Endodermal cell (in vitro differentiated cells): ENCODE measurements at regions not wholly inside any gene's neighbourhood (a gene's known extent, or its start where the extent isn't known, plus 50 kb on each side); places are given as distances from the start of the nearest gene placed in this dataset.

Experiments
- DNase-seq: peaks from one replicate; pipeline ENCODE4 v3.0.0-alpha.2; 2017
- H3K27ac ChIP-seq: 2 replicates; pipeline ENCODE4 v1.5.1; 2013; ENCODE audit warnings: mild to moderate bottlenecking, low read depth, low read length, moderate library complexity
- H3K27me3 ChIP-seq: 2 replicates; pipeline ENCODE4 v1.6.1; 2013; ENCODE audit warnings: mild to moderate bottlenecking, low read length, moderate library complexity; ENCODE audit not compliant: insufficient read depth, control insufficient read depth, poor library complexity, severe bottlenecking
- H3K36me3 ChIP-seq: 2 replicates; pipeline ENCODE4 v1.7.0; 2013; ENCODE audit warnings: mild to moderate bottlenecking, low read length, moderate library complexity; ENCODE audit not compliant: control insufficient read depth, insufficient read depth
- H3K4me1 ChIP-seq: one replicate; pipeline ENCODE4 v1.7.0; 2013; ENCODE audit warnings: low read length; ENCODE audit not compliant: control insufficient read depth, insufficient read depth
- H3K4me3 ChIP-seq: 2 replicates; pipeline ENCODE4 v1.5.1; 2013; ENCODE audit warnings: mild to moderate bottlenecking, low read length, moderate library complexity
- H3K9ac ChIP-seq: 2 replicates; pipeline ENCODE4 v1.6.1; 2013; ENCODE audit warnings: mild to moderate bottlenecking, low read length, moderate library complexity; ENCODE audit not compliant: poor library complexity, severe bottlenecking; ENCODE audit errors: extremely low read depth
- H3K9me3 ChIP-seq: 2 replicates; pipeline ENCODE4 v1.6.1; 2013; ENCODE audit warnings: mild to moderate bottlenecking, low read length, moderate library complexity; ENCODE audit not compliant: control insufficient read depth
- H3K27ac Mint-ChIP-seq: 2 replicates; pipeline ENCODE4 v1.8.0; 2020; ENCODE audit warnings: mixed read lengths
- H3K27me3 Mint-ChIP-seq: 2 replicates; pipeline ENCODE4 v1.8.0; 2021; ENCODE audit warnings: mild to moderate bottlenecking, mixed read lengths; ENCODE audit not compliant: insufficient read depth
- H3K36me3 Mint-ChIP-seq: 2 replicates; pipeline ENCODE4 v1.8.0; 2020; ENCODE audit warnings: low read depth, mixed read lengths
- H3K4me1 Mint-ChIP-seq: 2 replicates; pipeline ENCODE4 v1.8.0; 2020; ENCODE audit warnings: mixed read lengths
- H3K4me3 Mint-ChIP-seq: 2 replicates; pipeline ENCODE4 v1.8.0; 2020; ENCODE audit warnings: mild to moderate bottlenecking, moderate library complexity, mixed read lengths
- H3K9me3 Mint-ChIP-seq: 2 replicates; pipeline ENCODE4 v1.8.0; 2020; ENCODE audit warnings: mild to moderate bottlenecking, mixed read lengths
- WGBS, 2 experiments: methylation state at CpG; one replicate each; pipeline versions ENCODE4 v1.1.5 to v1.1.7; 2013; ENCODE audit warnings: missing lambda C conversion rate in 2 of 2, mixed read lengths in 1 of 2; ENCODE audit not compliant: insufficient coverage in 1 of 2, insufficient read length in 1 of 2; 5-methylcytosine and 5-hydroxymethylcytosine counted together
- TF ChIP-seq, protein P1 (sequence below): fragments of 200-600 bp; sonication (generic); conservative IDR thresholded peaks from 2 replicates; pipeline ENCODE4 v1.5.0; 2021; ENCODE audit warnings: antibody characterized with exemption, mild to moderate bottlenecking

- TF ChIP-seq, protein P1, sequence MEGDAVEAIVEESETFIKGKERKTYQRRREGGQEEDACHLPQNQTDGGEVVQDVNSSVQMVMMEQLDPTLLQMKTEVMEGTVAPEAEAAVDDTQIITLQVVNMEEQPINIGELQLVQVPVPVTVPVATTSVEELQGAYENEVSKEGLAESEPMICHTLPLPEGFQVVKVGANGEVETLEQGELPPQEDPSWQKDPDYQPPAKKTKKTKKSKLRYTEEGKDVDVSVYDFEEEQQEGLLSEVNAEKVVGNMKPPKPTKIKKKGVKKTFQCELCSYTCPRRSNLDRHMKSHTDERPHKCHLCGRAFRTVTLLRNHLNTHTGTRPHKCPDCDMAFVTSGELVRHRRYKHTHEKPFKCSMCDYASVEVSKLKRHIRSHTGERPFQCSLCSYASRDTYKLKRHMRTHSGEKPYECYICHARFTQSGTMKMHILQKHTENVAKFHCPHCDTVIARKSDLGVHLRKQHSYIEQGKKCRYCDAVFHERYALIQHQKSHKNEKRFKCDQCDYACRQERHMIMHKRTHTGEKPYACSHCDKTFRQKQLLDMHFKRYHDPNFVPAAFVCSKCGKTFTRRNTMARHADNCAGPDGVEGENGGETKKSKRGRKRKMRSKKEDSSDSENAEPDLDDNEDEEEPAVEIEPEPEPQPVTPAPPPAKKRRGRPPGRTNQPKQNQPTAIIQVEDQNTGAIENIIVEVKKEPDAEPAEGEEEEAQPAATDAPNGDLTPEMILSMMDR, result no peak
- no peak overlapping the region for H3K27ac ChIP-seq
- Mint-ChIP-seq H3K9me3 (peaks cover 10% of the 10 kb centered on the region), H3K27me3 (no peaks in the 10 kb centered on the region), H3K27ac (no peak overlapping the region), H3K4me1 (no peaks in the 10 kb centered on the region), H3K4me3 (no peak overlapping the region), H3K36me3 (no peaks in the 10 kb centered on the region)
- H3K9ac ChIP-seq, result no peak overlapping the region
- no peaks in the 10 kb centered on the region for H3K9me3 ChIP-seq
- H3K4me3 ChIP-seq, result no peak overlapping the region
- 100% methylated on average over 1 of the region's 1 CpG for WGBS, 2 experiments
- no peak for DNase-seq
- H3K36me3 ChIP-seq, result no peaks in the 10 kb centered on the region
- no peaks in the 10 kb centered on the region for H3K4me1 ChIP-seq
- no peaks in the 10 kb centered on the region for H3K27me3 ChIP-seq
Measured at GRCh38 chr11:98701541-98701940, 319.2 kb upstream of the CNTN5 start.

- no peaks in the 10 kb centered on the region for H3K4me1 ChIP-seq
- H3K27me3 ChIP-seq, result no peaks in the 10 kb centered on the region
- no peak overlapping the region for H3K4me3 ChIP-seq
- TF ChIP-seq, protein P1, result no peak
- H3K9me3 ChIP-seq, result no peaks in the 10 kb centered on the region
- H3K4me3 Mint-ChIP-seq, result no peak overlapping the region
- 96 to 100% methylated on average over 1 to 4 of the region's 4 CpGs for WGBS, 2 experiments
- no peaks in the 10 kb centered on the region for H3K36me3 ChIP-seq
- no peak for DNase-seq
- no peaks in the 10 kb centered on the region for H3K27me3 Mint-ChIP-seq
- no peak overlapping the region for H3K9ac ChIP-seq
- H3K36me3 Mint-ChIP-seq, result no peaks in the 10 kb centered on the region
- H3K9me3 Mint-ChIP-seq, result peaks cover 10% of the 10 kb centered on the region
- H3K27ac Mint-ChIP-seq, result no peak overlapping the region
- no peak overlapping the region for H3K27ac ChIP-seq
- H3K4me1 Mint-ChIP-seq, result no peaks in the 10 kb centered on the region
Measured at GRCh38 chr11:98703779-98704556, 316.8 kb upstream of the CNTN5 start.

DNA sequence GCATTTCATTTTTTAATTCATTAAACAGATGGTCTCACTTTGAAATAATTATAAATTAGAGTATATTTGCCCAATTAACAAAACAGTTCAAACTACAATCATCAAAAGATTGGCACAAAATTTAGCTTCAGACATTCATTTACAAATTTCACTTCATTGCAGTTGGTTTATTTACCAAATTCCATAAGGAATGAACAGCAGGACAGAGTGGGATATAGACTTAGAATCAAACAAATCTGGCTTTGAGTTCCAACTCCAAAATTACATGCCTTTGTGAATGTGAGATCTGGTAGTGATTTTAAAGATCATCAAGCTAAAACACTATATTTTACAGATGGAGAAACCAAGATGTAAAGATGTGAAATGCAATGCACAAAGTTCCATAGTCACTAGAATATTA lies 310.7 kb upstream of the CNTN5 start:
- no peaks in the 10 kb centered on the region for H3K4me1 ChIP-seq
- Mint-ChIP-seq H3K36me3 (no peaks in the 10 kb centered on the region), H3K4me3 (no peak overlapping the region), H3K27me3 (no peaks in the 10 kb centered on the region), H3K4me1 (no peaks in the 10 kb centered on the region), H3K27ac (no peak overlapping the region), H3K9me3 (peaks cover 26% of the 10 kb centered on the region)
- H3K9ac ChIP-seq, result no peak overlapping the region
- H3K9me3 ChIP-seq, result peaks cover 11% of the 10 kb centered on the region
- TF ChIP-seq, protein P1, result no peak
- H3K36me3 ChIP-seq, result no peaks in the 10 kb centered on the region
- H3K4me3 ChIP-seq, result no peak overlapping the region
- H3K27me3 ChIP-seq, result no peaks in the 10 kb centered on the region
- no peak for DNase-seq
- no peak overlapping the region for H3K27ac ChIP-seq
